K562 (cell line): ENCODE measurements at regions not wholly inside any gene's neighbourhood (a gene's known extent, or its start where the extent isn't known, plus 50 kb on each side); places are given as distances from the start of the nearest gene placed in this dataset.

Source experiments
- ARID2 ChIP-seq: fragments of 450-650 bp; IDR thresholded peaks from 2 replicates; pipeline ENCODE4 v1.6.1; 2017; ENCODE audit warnings: antibody characterized with exemption, mild to moderate bottlenecking
- ATF1 ChIP-seq, 2 experiments: fragments of 450-650 bp in 1 of 2; IDR thresholded peaks; 2 replicates each; pipeline ENCODE4 v1.6.1; 2016; ENCODE audit warnings: missing compliant biosample characterization in 1 of 2, missing genetic modification characterization in 1 of 2
- C11orf30 ChIP-seq: fragments of 450-650 bp; IDR thresholded peaks from 2 replicates; pipeline ENCODE4 v1.6.1; 2016; ENCODE audit warnings: low read depth, mild to moderate bottlenecking
- CBFA2T3 ChIP-seq: fragments of 450-650 bp; IDR thresholded peaks from 2 replicates; pipeline ENCODE4 v1.6.1; 2017
- CBX2 ChIP-seq: fragments of 200-600 bp; sonication (generic); IDR thresholded peaks from one replicate; pipeline ENCODE4 v1.6.1; 2012; ENCODE audit warnings: mild to moderate bottlenecking, low read length, inconsistent platforms; ENCODE audit not compliant: insufficient read depth, poor library complexity, severe bottlenecking
- CC2D1A ChIP-seq: fragments of 450-650 bp; IDR thresholded peaks from 2 replicates; pipeline ENCODE4 v1.6.1; 2017; ENCODE audit warnings: mild to moderate bottlenecking
- CREM ChIP-seq: IDR thresholded peaks from 2 replicates; pipeline ENCODE4 v1.6.1; 2014; ENCODE audit warnings: antibody characterized with exemption, low read depth
- EP400 ChIP-seq: fragments of 450-650 bp; IDR thresholded peaks from 2 replicates; pipeline ENCODE4 v1.6.1; 2017; ENCODE audit warnings: antibody characterized with exemption, mild to moderate bottlenecking, moderate library complexity
- JUN ChIP-seq, 2 experiments: sonication (generic) in 1 of 2; formaldehyde crosslinking in 1 of 2; IDR thresholded peaks; 2 replicates each; pipeline versions ENCODE4 v1.6.1 to v1.8.0; 2012 to 2022; ENCODE audit warnings: borderline replicate concordance in 2 of 2, mild to moderate bottlenecking in 2 of 2, improper control_type of control experiment in 1 of 2, low read depth in 1 of 2, low read length in 1 of 2, missing genetic modification reagents in 1 of 2
- KLF16 ChIP-seq: IDR thresholded peaks from 2 replicates; pipeline ENCODE4 v1.6.1; 2016; ENCODE audit warnings: antibody characterized with exemption
- MAFF ChIP-seq: IDR thresholded peaks from 2 replicates; pipeline ENCODE4 v1.6.1; 2012; ENCODE audit warnings: low read length, improper control_type of control experiment
- PCBP1 ChIP-seq: fragments of 200-400 bp; formaldehyde crosslinking; IDR thresholded peaks from 2 replicates; pipeline ENCODE4 v1.6.1; 2018; ENCODE audit warnings: mild to moderate bottlenecking, low read depth, low read length; ENCODE audit not compliant: poor library complexity, severe bottlenecking
- RAD21 ChIP-seq, 2 experiments: fragments of 250-450 bp in 1 of 2; fragments of 450-650 bp in 1 of 2; sonication (Bioruptor Pico) in 1 of 2; formaldehyde crosslinking in 1 of 2; IDR thresholded peaks in 1 of 2; conservative IDR thresholded peaks in 1 of 2; 2 replicates each; pipeline versions ENCODE4 v1.4.0 to v1.8.0; 2020 to 2022; ENCODE audit warnings: mild to moderate bottlenecking in 2 of 2, moderate library complexity in 1 of 2
- RBM39 ChIP-seq: fragments of 200-400 bp; formaldehyde crosslinking; optimal IDR thresholded peaks from 2 replicates; pipeline ENCODE3; 2018; ENCODE audit warnings: low read depth, low read length
- SMAD3 ChIP-seq: fragments of 450-650 bp; formaldehyde crosslinking; conservative IDR thresholded peaks from 2 replicates; pipeline ENCODE4 v1.4.0; 2020; ENCODE audit warnings: mild to moderate bottlenecking
- SMC3 ChIP-seq: conservative IDR thresholded peaks from 2 replicates; pipeline ENCODE4 v1.6.1; 2011; ENCODE audit warnings: low read depth, low read length, improper control_type of control experiment; ENCODE audit not compliant: insufficient read depth
- ZNF311 ChIP-seq: fragments of 250-450 bp; sonication (Bioruptor Pico); IDR thresholded peaks from 2 replicates; pipeline ENCODE4 v1.4.0; 2020; ENCODE audit warnings: mild to moderate bottlenecking, moderate library complexity
- ZNF431 ChIP-seq: sonication (generic); formaldehyde crosslinking; IDR thresholded peaks from 2 replicates; pipeline ENCODE4 v1.8.0; 2022; ENCODE audit warnings: mild to moderate bottlenecking, missing genetic modification reagents
- ZNF57 ChIP-seq: fragments of 450-650 bp; formaldehyde crosslinking; IDR thresholded peaks from 2 replicates; pipeline ENCODE4 v1.4.0; 2020; ENCODE audit warnings: mild to moderate bottlenecking, moderate library complexity
- TF ChIP-seq, protein P1 (sequence below): fragments of 450-650 bp; IDR thresholded peaks from 2 replicates; pipeline ENCODE4 v1.6.1; 2017; ENCODE audit warnings: antibody characterized with exemption
- TF ChIP-seq, protein P2 (sequence below): fragments of 450-650 bp; formaldehyde crosslinking; IDR thresholded peaks from 2 replicates; pipeline ENCODE4 v1.4.0; 2020; ENCODE audit warnings: mild to moderate bottlenecking, moderate library complexity

DNA sequence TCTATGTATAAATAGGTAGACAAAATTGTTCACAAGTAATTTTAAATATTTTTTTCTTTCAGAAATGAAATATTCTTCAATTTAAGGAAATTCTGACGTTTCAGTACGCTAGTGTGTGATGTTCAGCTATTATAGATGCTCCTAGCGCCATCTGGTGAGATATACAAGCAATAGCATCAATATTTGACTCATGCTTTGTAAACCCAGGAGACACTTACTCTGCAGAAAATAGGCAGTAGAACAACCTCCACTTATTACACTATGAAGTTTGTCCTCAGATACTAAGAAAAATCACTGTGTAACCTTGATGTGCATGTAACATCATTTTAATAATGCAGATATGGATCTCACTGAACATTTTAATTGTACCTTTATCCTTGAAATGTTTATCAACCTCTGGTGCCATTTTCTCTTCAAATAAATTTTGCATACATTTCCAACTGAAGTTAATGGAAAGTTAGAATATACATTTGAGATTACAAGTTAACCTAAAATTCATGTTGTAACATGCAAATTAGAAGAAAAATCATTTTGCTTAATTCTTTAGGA, 151.5 kb upstream of the FAM3C start (continued):
- TF ChIP-seq C11orf30 (0 out of 2 replicates have a peak, but pooled peaks have one; percentile 5), RBM39 (no peak), SMAD3 (CRISPR knock-in tag) (no peak; the same call in 1 of the 2 replicates), ZNF311 (no peak), JUN (IDR thresholded peaks at IDR 0.05; ENCODE audit: borderline replicate concordance, low read depth, low read length) (no peak), JUN (CRISPR knock-in tag; IDR thresholded peaks at IDR 0.05; ENCODE audit: borderline replicate concordance) (no peak), CREM (peak; percentile 58), RAD21 (CRISPR knock-in tag; conservative IDR thresholded peaks at IDR 0.05 in 1 of 2, IDR thresholded peaks at IDR 0.05 in 1 of 2) (peak; percentile 99 to 100), EP400 (no peak), KLF16 (0 out of 2 replicates have a peak, but pooled peaks have one; percentile 24), ARID2 (peak; percentile 80; the same call in 1 of the 2 replicates), ZNF431 (no peak), CBX2 (no peak), ATF1 (CRISPR knock-in tag; IDR thresholded peaks at IDR 0.05) (no peak), ATF1 (tag; IDR thresholded peaks at IDR 0.05) (peak; percentile 80), SMC3 (peak; percentile 95), PCBP1 (no peak), ZNF57 (no peak), CC2D1A (peak; percentile 61; the same call in 1 of the 2 replicates), MAFF (no peak; the same call in 1 of the 2 replicates), CBFA2T3 (no peak)
- TF ChIP-seq, protein P1, sequence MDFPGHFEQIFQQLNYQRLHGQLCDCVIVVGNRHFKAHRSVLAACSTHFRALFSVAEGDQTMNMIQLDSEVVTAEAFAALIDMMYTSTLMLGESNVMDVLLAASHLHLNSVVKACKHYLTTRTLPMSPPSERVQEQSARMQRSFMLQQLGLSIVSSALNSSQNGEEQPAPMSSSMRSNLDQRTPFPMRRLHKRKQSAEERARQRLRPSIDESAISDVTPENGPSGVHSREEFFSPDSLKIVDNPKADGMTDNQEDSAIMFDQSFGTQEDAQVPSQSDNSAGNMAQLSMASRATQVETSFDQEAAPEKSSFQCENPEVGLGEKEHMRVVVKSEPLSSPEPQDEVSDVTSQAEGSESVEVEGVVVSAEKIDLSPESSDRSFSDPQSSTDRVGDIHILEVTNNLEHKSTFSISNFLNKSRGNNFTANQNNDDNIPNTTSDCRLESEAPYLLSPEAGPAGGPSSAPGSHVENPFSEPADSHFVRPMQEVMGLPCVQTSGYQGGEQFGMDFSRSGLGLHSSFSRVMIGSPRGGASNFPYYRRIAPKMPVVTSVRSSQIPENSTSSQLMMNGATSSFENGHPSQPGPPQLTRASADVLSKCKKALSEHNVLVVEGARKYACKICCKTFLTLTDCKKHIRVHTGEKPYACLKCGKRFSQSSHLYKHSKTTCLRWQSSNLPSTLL, result no peak
- TF ChIP-seq, protein P2, sequence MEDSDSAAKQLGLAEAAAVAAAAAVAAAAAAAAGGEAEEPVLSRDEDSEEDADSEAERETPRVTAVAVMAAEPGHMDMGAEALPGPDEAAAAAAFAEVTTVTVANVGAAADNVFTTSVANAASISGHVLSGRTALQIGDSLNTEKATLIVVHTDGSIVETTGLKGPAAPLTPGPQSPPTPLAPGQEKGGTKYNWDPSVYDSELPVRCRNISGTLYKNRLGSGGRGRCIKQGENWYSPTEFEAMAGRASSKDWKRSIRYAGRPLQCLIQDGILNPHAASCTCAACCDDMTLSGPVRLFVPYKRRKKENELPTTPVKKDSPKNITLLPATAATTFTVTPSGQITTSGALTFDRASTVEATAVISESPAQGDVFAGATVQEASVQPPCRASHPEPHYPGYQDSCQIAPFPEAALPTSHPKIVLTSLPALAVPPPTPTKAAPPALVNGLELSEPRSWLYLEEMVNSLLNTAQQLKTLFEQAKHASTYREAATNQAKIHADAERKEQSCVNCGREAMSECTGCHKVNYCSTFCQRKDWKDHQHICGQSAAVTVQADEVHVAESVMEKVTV (CRISPR knock-in tag), result peak; percentile 99
